GM23248 (cell line): ENCODE measurements at regions not wholly inside any gene's neighbourhood (a gene's known extent, or its start where the extent isn't known, plus 50 kb on each side); places are given as distances from the start of the nearest gene placed in this dataset.
"Not testable (repeated sequence)": the region's sequence is repeated elsewhere in the genome, so short reads cannot be mapped to it uniquely, and the experiment has no call there.

ENCODE experiments used
- EZH2 ChIP-seq: fragments of 200-600 bp; sonication (generic); IDR thresholded peaks from 2 replicates; pipeline ENCODE4 v1.6.1; 2018; ENCODE audit warnings: antibody characterized with exemption, mild to moderate bottlenecking; ENCODE audit not compliant: insufficient read depth, poor library complexity, severe bottlenecking
- EZH2phosphoT487 ChIP-seq: fragments of 200-600 bp; sonication (generic); IDR thresholded peaks from 2 replicates; pipeline ENCODE4 v1.6.1; 2018; ENCODE audit warnings: antibody characterized with exemption, moderate library complexity, mild to moderate bottlenecking, low read depth; ENCODE audit not compliant: insufficient read depth

DNA sequence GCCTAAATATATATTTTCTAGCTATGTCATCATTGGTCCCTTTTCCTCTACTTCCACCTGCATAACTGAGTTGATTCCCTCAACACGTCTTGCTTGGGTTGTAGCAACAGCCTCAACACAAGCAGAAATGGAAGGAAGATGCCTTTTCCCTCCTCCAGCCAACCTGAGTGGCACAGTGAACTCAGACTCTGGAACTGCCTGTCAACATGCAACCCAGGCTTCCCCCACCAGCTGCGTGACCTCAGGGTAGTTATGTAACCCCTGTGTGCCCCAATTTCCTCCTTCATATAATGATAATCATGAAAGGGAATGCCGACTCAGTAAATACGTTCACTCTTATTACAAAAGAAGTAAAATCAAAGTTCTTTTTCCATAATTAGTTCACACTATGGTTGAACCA lies 101.8 kb upstream of the TERB2 start:
- TF ChIP-seq EZH2phosphoT487, EZH2: not testable (repeated sequence)
